SK-N-MC (cell line): ENCODE measurements at regions not wholly inside any gene's neighbourhood (a gene's known extent, or its start where the extent isn't known, plus 50 kb on each side); places are given as distances from the start of the nearest gene placed in this dataset.

ENCODE experiments used
- EZH2 ChIP-seq: fragments of 200-600 bp; sonication (generic); IDR thresholded peaks from one replicate; pipeline ENCODE4 v1.6.1; 2017; ENCODE audit warnings: antibody characterized with exemption
- POLR2AphosphoS5 ChIP-seq: IDR thresholded peaks from 2 replicates; pipeline ENCODE4 v1.6.1; 2012; ENCODE audit warnings: mild to moderate bottlenecking, low read depth, low read length, borderline replicate concordance

- TF ChIP-seq EZH2 (no peak), POLR2AphosphoS5 (no peak)
Measured at GRCh38 chr1:204788470-204788869, 82.2 kb upstream of the NFASC start.
